ENCODE measurements at regions not wholly inside any gene's neighbourhood (a gene's known extent, or its start where the extent isn't known, plus 50 kb on each side); places are given as distances from the start of the nearest gene placed in this dataset.
A peak's percentile ranks its signal among the peaks of the same experiment; 100 is the strongest.

DNA sequence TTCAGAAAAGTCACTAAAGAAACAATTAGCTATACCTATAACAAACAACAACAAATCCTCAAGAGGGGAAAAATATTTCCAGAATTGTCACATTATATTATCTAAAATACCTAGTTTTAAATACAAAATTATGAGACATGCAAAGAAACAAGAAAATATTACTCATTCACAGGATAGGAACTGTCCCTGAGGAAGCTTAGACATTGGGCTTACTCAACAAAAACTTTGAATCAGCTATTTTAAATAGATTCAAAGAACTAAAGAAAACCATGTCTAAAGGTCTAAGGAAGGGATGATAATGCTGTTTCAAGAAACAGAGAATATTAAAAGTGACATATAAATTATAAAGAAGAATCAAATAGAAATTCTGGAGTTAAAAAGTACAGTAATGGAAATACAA is 131.9 kb upstream of the ZNF516 start:
- Histone ChIP-seq H3K36me3 (replicated peaks) (no peaks in the 10 kb centered on the region), H3K4me3 (ENCODE audit: low read depth, low read length) (no peak overlapping the region), H3K27me3 (replicated peaks) (no peaks in the 10 kb centered on the region), H3K27ac (no peak overlapping the region)
- no peak for DNase-seq
- TF ChIP-seq, protein P1, sequence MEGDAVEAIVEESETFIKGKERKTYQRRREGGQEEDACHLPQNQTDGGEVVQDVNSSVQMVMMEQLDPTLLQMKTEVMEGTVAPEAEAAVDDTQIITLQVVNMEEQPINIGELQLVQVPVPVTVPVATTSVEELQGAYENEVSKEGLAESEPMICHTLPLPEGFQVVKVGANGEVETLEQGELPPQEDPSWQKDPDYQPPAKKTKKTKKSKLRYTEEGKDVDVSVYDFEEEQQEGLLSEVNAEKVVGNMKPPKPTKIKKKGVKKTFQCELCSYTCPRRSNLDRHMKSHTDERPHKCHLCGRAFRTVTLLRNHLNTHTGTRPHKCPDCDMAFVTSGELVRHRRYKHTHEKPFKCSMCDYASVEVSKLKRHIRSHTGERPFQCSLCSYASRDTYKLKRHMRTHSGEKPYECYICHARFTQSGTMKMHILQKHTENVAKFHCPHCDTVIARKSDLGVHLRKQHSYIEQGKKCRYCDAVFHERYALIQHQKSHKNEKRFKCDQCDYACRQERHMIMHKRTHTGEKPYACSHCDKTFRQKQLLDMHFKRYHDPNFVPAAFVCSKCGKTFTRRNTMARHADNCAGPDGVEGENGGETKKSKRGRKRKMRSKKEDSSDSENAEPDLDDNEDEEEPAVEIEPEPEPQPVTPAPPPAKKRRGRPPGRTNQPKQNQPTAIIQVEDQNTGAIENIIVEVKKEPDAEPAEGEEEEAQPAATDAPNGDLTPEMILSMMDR (IDR thresholded peaks at IDR 0.05; ENCODE audit: low read depth, low read length, missing control alignments), result no peak
- in situ Hi-C loops (cut with HindIII; ENCODE audit: low pct_ligation_motif_present, low sequenced_read_pairs), result no loop called here

DNA sequence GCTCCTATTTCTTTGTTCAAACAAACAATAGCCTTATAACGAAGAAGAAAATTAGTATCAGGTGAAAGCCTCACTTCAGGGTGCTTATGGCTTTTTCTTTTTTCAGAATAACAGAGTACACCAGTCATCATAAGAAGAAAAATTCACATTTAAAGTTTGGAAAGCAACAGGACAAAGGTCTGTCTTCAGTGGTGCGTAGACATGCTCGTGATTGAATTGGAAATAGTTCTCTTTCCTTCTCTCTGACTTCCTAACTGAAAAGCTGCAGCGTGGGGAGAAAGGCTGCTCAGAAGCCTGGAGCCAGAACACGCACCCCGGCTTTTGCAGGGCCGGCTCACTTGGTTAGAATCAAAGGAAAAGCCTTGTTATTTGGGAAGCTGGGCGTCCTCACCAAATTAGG is 127.6 kb upstream of the ZNF516 start:
- TF ChIP-seq, protein P1 (IDR thresholded peaks at IDR 0.05; ENCODE audit: low read depth, low read length, missing control alignments), result no peak
- in situ Hi-C loops (cut with HindIII; ENCODE audit: low pct_ligation_motif_present, low sequenced_read_pairs), result no loop called here
- no peak overlapping the region for H3K27ac ChIP-seq
- H3K4me3 ChIP-seq (ENCODE audit: low read depth, low read length), result no peak overlapping the region
- no peak for DNase-seq
- H3K36me3 ChIP-seq (replicated peaks), result no peaks in the 10 kb centered on the region
- H3K27me3 ChIP-seq (replicated peaks), result no peaks in the 10 kb centered on the region

DNA sequence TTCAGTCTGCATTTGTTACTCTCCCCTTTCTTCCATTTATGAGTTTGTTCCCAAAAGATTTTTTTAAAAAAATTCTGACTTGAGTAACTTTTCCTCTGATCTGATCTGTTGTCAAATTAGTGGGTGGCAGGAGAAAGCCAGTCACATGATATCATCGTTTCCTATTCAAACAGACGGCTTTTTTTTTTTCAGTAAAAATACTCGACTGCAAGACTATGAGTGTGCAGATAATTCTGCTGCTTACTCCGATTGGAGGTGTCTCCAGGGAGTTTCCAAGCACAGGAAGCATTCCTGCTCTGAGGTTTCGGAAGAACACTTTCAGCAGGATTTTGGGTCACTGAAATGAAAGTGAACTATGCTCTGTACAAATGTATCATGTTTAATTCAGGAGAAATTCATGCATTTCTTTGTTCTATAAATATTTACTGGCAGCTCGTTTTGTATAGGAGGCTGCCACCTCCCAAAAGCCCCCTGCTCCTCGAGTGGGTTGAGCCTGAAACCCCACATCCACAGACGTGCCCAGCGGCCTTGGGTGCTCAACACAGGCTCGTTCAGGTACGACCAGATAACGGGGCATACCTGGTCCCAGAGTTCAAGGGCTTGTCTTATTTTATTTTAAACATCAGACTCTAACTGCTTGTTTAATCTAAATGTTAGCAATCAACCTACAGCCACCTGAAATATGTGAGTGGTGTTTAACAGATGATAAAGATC is 126.9 kb upstream of the ZNF516 start:
- TF ChIP-seq, protein P1 (IDR thresholded peaks at IDR 0.05; ENCODE audit: low read depth, low read length, missing control alignments), result no peak
- Histone ChIP-seq H3K4me3 (ENCODE audit: low read depth, low read length) (peak overlapping the region; percentile 22), H3K36me3 (replicated peaks) (no peaks in the 10 kb centered on the region), H3K27me3 (replicated peaks) (no peaks in the 10 kb centered on the region), H3K27ac (no peak overlapping the region)
- peak; percentile 32 for DNase-seq
- in situ Hi-C loops (cut with HindIII; ENCODE audit: low pct_ligation_motif_present, low sequenced_read_pairs), result no loop called here

DNA sequence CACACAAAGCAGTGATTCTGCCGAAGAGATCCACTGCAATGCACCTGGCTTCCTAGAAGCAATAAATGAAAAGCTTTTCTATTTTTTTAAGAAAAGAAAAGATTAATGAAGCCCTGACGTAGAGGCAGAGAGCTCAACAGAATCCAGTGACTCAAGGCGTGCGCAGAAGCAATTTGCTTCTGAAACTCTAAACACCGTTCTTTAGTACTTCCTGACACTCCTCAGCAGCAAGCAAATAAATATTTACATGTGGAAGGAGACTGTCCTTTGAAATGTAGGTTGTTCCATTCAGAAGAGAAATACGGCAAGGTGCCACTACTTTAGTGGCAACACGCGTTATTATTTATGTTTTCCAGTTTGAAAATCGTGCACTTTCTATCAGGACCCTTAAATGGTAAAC is 126.2 kb upstream of the ZNF516 start:
- in situ Hi-C loops (cut with HindIII; ENCODE audit: low pct_ligation_motif_present, low sequenced_read_pairs), result no loop called here
- no peaks in the 10 kb centered on the region for H3K27me3 ChIP-seq (replicated peaks)
- TF ChIP-seq, protein P1 (IDR thresholded peaks at IDR 0.05; ENCODE audit: low read depth, low read length, missing control alignments), result no peak
- peak overlapping the region; percentile 22 for H3K4me3 ChIP-seq (ENCODE audit: low read depth, low read length)
- no peak for DNase-seq
- H3K27ac ChIP-seq, result no peak overlapping the region
- no peaks in the 10 kb centered on the region for H3K36me3 ChIP-seq (replicated peaks)

DNA sequence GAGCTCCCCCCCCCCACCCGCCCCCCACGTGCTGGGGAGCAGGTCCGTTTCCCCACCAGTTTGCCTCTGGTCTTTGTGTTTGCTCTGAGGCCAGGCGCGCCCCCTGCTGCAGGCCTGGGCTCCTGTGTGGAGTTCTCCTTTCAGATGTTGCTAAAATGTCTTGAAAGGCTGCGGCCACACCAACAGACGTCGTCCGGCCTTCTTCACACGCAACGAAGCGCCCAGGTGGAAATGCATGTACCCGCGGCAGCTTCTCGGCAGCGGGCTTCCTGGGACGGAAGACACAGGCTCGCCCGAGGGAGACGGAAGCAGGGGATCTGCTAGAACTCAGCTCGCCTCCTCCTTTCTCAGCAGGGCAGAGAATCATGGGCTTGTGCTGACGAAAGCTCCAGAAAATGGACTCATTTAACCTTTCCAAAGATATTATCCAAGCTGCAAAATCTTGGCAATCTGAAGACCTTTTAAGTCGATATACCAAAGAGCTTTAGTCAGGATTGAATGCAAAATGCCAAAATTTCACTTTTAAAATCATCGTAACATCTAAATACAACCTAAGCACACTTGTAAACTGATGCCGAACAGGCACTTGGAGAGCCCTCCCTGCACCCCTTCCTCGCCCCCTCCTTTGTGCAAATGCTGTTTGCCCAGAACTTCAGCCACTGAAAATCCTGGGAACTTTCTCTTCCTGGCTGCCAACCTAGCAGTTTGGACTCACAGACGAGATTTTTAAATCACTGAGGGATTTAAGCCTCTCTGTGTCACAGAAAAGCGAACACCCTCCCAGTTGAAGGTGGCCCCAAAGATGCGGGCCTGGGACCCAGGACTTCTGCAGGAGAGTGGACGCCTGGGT is 125.5 kb upstream of the ZNF516 start:
- H3K4me3 ChIP-seq (ENCODE audit: low read depth, low read length), result peak overlapping the region; percentile 48
- no peak overlapping the region for H3K27ac ChIP-seq
- in situ Hi-C loops (cut with HindIII; ENCODE audit: low pct_ligation_motif_present, low sequenced_read_pairs), result no loop called here
- peak; percentile 64 for DNase-seq
- TF ChIP-seq, protein P1 (IDR thresholded peaks at IDR 0.05; ENCODE audit: low read depth, low read length, missing control alignments), result peak; percentile 80
- H3K27me3 ChIP-seq (replicated peaks), result no peaks in the 10 kb centered on the region
- H3K36me3 ChIP-seq (replicated peaks), result no peaks in the 10 kb centered on the region
